Breast epithelium (tissue), 4 donors: ENCODE measurements at regions not wholly inside any gene's neighbourhood (a gene's known extent, or its start where the extent isn't known, plus 50 kb on each side); places are given as distances from the start of the nearest gene placed in this dataset.
A peak's percentile ranks its signal among the peaks of the same experiment; 100 is the strongest.
"Not testable (repeated sequence)": the region's sequence is repeated elsewhere in the genome, so short reads cannot be mapped to it uniquely, and the experiment has no call there.

ENCODE experiments used
- DNase-seq, 2 donors: peaks; one replicate each; pipeline ENCODE4 v3.0.0-alpha.2; 2019; ENCODE audit warnings: low spot score in 2 of 2
- H3K27ac ChIP-seq, 2 donors: fragments of 200-600 bp; sonication (generic) in 1 of 2; one replicate each; pipeline ENCODE4 v1.5.1; 2016 to 2019; ENCODE audit warnings: mild to moderate bottlenecking in 1 of 2
- H3K27me3 ChIP-seq, 2 donors: fragments of 200-600 bp; sonication (generic) in 1 of 2; one replicate each; pipeline versions ENCODE4 v1.5.1 to v1.6.0; 2017 to 2019; ENCODE audit warnings: control low read depth in 1 of 2, mild to moderate bottlenecking in 1 of 2
- H3K36me3 ChIP-seq: fragments of 200-600 bp; one replicate; pipeline ENCODE4 v1.5.1; 2019
- H3K4me1 ChIP-seq, 2 donors: fragments of 200-600 bp; sonication (generic); one replicate each; pipeline ENCODE4 v1.5.1; 2016 to 2019; ENCODE audit warnings: control low read depth in 1 of 2
- H3K4me3 ChIP-seq, 3 donors: fragments of 200-600 bp; sonication (generic); 1 replicate in 2 of 3; 2 replicates in 1 of 3; pipeline ENCODE4 v1.5.1; 2016 to 2019; ENCODE audit warnings: mild to moderate bottlenecking in 3 of 3, moderate library complexity in 2 of 3
- H3K9me3 ChIP-seq, 2 donors: fragments of 200-600 bp; sonication (generic) in 1 of 2; one replicate each; pipeline ENCODE4 v1.5.1; 2016 to 2019; ENCODE audit warnings: control low read depth in 1 of 2
- POLR2A ChIP-seq: fragments of 450-650 bp; IDR thresholded peaks from one replicate; pipeline ENCODE4 v1.6.1; 2016; ENCODE audit warnings: antibody characterized with exemption, mild to moderate bottlenecking, moderate library complexity
- POLR2AphosphoS5 ChIP-seq, 3 donors: sonication (generic); formaldehyde crosslinking; IDR thresholded peaks; one replicate each; pipeline ENCODE4 v1.6.1; 2017; ENCODE audit warnings: antibody characterized with exemption in 3 of 3
- intact Hi-C: fragments of 100-400 bp; cut with DNase I; formaldehyde crosslinking; loops from one replicate; pipeline ENCODE4 v1.15.1; 2023; ENCODE audit warnings: low total_unique reads
- TF ChIP-seq, protein P1 (sequence below), 3 donors: fragments of 450-650 bp; IDR thresholded peaks; one replicate each; pipeline ENCODE4 v1.5.1; 2016 to 2017; ENCODE audit warnings: antibody characterized with exemption in 3 of 3, mild to moderate bottlenecking in 3 of 3, moderate library complexity in 3 of 3

DNA sequence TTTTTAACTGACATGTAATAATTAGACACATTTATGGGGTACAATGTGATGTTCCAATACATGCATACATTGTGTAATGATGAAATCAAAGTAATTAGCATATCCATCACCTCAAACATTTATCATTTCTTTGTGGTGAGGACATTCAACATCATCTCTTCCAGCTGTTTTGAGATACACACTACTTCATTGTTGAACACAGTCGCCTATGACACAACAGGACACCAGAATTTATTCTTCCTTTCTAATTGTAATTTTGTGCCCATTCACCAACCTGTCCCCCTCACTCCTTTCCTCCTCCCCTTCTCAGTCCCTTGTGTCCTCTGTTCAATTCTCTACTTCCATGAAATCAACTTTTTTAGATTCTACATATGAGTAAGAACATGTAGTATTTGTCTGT lies 113.4 kb upstream of the CBLB start:
- Histone ChIP-seq H3K36me3 (no peaks in the 10 kb centered on the region), H3K27ac (no peak overlapping the region), H3K9me3 (no peaks in the 10 kb centered on the region), H3K4me1 (no peaks in the 10 kb centered on the region), H3K27me3 (no peaks in the 10 kb centered on the region), H3K4me3 (no peak overlapping the region)
- TF ChIP-seq POLR2A (no peak), POLR2AphosphoS5 (IDR thresholded peaks at IDR 0.05) (no peak)
- TF ChIP-seq, protein P1, sequence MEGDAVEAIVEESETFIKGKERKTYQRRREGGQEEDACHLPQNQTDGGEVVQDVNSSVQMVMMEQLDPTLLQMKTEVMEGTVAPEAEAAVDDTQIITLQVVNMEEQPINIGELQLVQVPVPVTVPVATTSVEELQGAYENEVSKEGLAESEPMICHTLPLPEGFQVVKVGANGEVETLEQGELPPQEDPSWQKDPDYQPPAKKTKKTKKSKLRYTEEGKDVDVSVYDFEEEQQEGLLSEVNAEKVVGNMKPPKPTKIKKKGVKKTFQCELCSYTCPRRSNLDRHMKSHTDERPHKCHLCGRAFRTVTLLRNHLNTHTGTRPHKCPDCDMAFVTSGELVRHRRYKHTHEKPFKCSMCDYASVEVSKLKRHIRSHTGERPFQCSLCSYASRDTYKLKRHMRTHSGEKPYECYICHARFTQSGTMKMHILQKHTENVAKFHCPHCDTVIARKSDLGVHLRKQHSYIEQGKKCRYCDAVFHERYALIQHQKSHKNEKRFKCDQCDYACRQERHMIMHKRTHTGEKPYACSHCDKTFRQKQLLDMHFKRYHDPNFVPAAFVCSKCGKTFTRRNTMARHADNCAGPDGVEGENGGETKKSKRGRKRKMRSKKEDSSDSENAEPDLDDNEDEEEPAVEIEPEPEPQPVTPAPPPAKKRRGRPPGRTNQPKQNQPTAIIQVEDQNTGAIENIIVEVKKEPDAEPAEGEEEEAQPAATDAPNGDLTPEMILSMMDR (IDR thresholded peaks at IDR 0.05), result no peak
- no peak for DNase-seq
- intact Hi-C loops, result no loop called here

DNA sequence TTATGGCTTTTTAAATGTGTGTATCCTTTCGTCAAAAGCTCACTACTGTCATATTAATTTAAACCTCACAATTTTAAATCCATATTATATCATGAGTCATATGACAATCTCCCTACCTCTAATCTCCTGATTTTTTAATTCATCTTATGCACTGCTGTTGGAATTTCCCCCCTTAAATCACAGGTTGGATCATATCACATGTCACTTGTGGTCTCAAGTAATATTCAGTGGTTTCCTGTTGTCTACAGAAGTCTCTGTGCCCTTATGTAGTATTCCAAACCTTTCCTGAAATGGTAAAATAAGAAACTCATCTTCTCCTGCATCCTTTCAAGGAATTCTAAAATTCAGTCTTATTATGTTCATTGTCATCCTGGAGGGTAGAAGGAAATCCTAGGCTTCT lies 116.0 kb upstream of the CBLB start:
- no peaks in the 10 kb centered on the region for H3K9me3 ChIP-seq
- H3K36me3 ChIP-seq, result no peaks in the 10 kb centered on the region
- no peak for TF ChIP-seq POLR2A
- TF ChIP-seq, protein P1 (IDR thresholded peaks at IDR 0.05), result no peak
- TF ChIP-seq POLR2AphosphoS5 (IDR thresholded peaks at IDR 0.05), result no peak
- H3K4me1 ChIP-seq, result no peaks in the 10 kb centered on the region
- no peak overlapping the region for H3K27ac ChIP-seq
- intact Hi-C loops, result no loop called here
- no peak overlapping the region for H3K4me3 ChIP-seq
- no peak for DNase-seq
- H3K27me3 ChIP-seq, result no peaks in the 10 kb centered on the region

DNA sequence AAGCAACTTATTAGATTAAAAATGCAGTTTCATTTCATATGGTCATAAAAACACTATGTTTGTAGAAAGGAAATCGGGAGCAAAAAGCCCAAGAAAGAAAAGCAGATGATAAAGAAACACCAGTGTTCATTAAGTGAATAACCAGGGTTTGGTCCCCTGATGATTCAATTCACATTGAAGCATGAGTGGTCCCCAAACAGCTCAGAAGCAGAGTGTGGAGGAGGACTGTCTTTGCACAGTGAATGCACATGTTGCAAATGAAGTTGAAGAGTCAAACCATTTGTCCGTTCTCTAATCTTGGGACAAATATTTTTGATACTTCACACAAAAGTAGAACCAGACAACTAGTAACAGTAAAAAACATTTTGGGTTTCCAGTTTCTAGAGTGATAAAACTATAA lies 117.5 kb upstream of the CBLB start:
- H3K4me1 ChIP-seq, H3K27me3 ChIP-seq, H3K36me3 ChIP-seq, H3K4me3 ChIP-seq, intact Hi-C loops, H3K27ac ChIP-seq, H3K9me3 ChIP-seq, DNase-seq: not testable (repeated sequence)

DNA sequence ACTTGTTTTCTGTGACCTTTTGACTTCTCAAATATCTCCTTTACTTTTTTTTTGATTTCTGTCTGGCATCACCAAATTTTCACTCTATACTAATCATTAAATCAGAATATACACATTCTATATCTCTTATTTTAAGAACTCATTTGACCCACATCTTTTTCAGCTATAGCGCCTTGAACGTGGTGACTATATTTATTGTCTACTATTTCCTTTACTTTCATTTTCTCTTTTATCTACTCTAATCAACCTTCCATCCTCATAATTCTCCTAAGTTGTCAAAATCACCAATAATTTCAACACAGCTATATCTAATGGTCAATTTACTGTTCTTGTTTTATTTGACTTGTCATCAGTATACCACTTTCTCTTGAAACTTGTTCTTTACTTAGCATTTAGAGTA lies 119.0 kb upstream of the CBLB start:
- intact Hi-C loops, result no loop called here
- Histone ChIP-seq H3K9me3 (peaks cover 0 to 8% of the 10 kb centered on the region in 2 donors), H3K4me1 (no peaks in the 10 kb centered on the region), H3K27me3 (no peaks in the 10 kb centered on the region), H3K4me3 (no peak overlapping the region), H3K27ac (no peak overlapping the region), H3K36me3 (no peaks in the 10 kb centered on the region)
- TF ChIP-seq, protein P1 (IDR thresholded peaks at IDR 0.05), result no peak
- no peak for TF ChIP-seq POLR2A
- no peak for DNase-seq

DNA sequence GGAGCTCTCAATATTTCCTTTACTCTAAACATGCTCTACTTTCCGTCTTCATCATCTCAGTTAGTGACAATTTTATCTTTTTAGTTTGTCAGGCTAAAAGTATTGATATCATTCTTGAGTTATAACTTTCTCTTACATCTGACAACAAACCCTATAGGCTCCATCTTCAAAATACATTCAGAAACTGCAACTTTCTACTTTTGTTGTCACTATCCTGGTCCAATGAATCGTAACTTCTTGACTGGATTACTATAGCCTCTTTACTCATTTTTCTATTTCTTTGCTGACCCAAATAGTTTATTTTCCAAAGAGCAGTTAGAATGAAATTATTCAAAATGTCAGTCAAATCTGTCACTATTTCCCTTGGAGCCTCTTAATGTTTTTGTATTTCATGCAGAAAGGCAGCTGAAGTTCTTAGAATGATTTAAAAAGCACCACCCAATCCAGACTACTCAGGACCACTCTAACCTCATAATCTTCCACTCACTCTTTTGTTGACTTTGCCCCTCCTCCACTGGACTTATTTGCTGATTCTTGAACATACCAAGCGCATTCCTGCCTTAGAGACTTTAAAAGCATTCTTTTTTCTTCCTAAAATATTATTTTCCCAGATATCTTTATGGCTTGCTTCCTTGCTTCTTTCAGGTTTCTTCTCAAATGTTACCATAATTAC lies 119.9 kb upstream of the CBLB start:
- H3K4me1 ChIP-seq, result no peaks in the 10 kb centered on the region
- H3K27me3 ChIP-seq, result no peaks in the 10 kb centered on the region
- no peaks in the 10 kb centered on the region for H3K36me3 ChIP-seq
- TF ChIP-seq POLR2A, result no peak
- TF ChIP-seq, protein P1 (IDR thresholded peaks at IDR 0.05), result no peak
- TF ChIP-seq POLR2AphosphoS5 (IDR thresholded peaks at IDR 0.05), result no peak
- H3K27ac ChIP-seq, result no peak overlapping the region
- peaks cover 0 to 8% of the 10 kb centered on the region in 2 donors for H3K9me3 ChIP-seq
- H3K4me3 ChIP-seq, result no peak overlapping the region
- DNase-seq, result no peak
- intact Hi-C loops, result no loop called here

DNA sequence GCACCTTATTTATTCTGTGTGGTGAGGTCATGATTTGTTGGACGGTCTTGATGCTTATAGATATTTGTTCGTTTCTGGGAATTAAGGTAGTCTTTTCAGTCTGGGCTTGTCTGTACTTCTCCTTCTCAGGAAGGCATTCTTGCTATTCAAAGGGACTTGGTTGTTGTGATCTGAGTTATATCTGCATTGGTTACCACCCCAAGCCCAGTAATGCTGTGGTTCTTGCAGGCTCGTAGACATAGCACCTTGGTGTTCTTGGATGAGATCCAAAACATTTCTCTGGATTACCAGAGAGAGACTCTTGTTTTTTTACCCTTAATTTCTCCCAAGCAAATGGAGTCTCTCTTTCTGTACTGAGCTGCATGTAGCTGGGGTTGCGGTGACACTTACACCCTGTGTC lies 128.0 kb upstream of the CBLB start:
- H3K4me3 ChIP-seq, result no peak overlapping the region
- DNase-seq, result no peak
- H3K4me1 ChIP-seq, result no peaks in the 10 kb centered on the region
- peak overlapping the region in 1 of 2 donors; percentile 78 for H3K27ac ChIP-seq
- peaks cover 3 to 7% of the 10 kb centered on the region in 2 donors for H3K9me3 ChIP-seq
- H3K36me3 ChIP-seq, result no peaks in the 10 kb centered on the region
- no peaks in the 10 kb centered on the region for H3K27me3 ChIP-seq
- no peak for TF ChIP-seq POLR2AphosphoS5 (IDR thresholded peaks at IDR 0.05)
- TF ChIP-seq, protein P1 (IDR thresholded peaks at IDR 0.05), result no peak
- intact Hi-C loops, result no loop called here
